H7 (cell line): ENCODE measurements at regions not wholly inside any gene's neighbourhood (a gene's known extent, or its start where the extent isn't known, plus 50 kb on each side); places are given as distances from the start of the nearest gene placed in this dataset.
"Not testable (repeated sequence)": the region's sequence is repeated elsewhere in the genome, so short reads cannot be mapped to it uniquely, and the experiment has no call there.

Experiments used
- DNase-seq: peaks from one replicate; pipeline ENCODE4 v3.0.0; 2012
- H3K27me3 ChIP-seq: 2 replicates; pipeline ENCODE4 v1.6.0; 2011; ENCODE audit warnings: mild to moderate bottlenecking, low read length; ENCODE audit not compliant: control insufficient read depth, insufficient read depth
- H3K36me3 ChIP-seq: replicated peaks from 2 replicates; pipeline ENCODE4 v1.5.1; 2011; ENCODE audit warnings: low read length; ENCODE audit not compliant: control insufficient read depth, insufficient read depth
- H3K4me3 ChIP-seq: 2 replicates; pipeline ENCODE4 v1.5.1; 2011; ENCODE audit warnings: low read depth, mild to moderate bottlenecking, control low read depth, low read length, moderate library complexity; ENCODE audit not compliant: insufficient read depth

DNA sequence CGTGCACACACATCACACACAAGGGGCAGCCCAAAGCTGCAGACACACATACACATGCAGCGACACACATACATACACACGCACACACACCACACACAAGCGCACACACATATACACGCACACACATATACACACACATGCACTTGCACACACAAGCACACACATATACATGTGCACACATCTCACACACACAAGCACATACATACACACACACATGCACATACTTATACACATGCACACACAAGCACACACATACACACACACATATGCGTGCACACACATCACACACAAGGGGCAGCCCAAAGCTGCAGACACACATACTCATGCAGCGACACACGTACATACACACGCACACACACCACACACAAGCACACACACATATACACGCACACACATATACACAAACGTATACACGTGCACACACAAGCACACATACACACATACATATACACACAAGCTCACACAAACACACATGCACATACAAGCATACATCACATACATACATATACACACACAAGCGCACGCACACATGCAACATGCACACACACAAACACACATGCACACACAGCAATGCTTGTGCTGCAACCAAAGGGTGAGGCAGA lies 178.8 kb upstream of the PFKP start:
- Histone ChIP-seq H3K4me3 (no peak overlapping the region), H3K36me3 (no peaks in the 10 kb centered on the region), H3K27me3 (no peaks in the 10 kb centered on the region)
- no peak for DNase-seq

DNA sequence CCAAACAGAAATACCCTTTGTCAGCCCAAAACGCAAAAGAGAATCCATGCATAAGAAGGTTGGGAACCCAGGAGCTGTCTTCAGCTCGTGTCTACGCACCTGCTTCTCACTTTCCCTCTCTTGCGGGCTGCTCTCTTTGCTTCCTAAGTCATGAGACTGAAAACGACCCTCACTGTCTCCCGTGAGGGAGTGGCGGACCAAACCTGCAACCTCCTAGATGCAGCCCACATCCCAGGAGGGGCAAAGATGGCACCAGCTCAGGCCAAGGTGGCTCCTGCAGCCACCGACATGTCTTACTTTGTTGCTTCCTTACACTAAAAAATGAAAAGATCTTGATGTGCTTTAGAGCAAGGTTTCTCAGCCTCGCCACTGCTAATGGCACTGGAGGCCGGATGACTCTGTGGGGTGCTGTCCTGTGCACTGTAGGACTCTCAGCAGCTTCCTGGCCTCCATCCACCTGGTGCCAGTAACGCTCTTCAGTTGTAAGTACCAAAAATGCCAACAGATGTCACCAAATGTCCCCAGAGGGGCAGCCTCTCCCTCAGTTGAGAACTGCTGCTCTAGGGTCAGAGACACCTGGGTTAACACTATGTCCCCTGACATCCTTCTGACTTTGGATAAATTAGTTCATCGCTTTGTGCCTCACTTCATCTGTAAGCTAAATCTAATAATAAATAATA lies 179.8 kb upstream of the PFKP start:
- DNase-seq: no peak
- no peak overlapping the region for H3K4me3 ChIP-seq
- no peaks in the 10 kb centered on the region for H3K36me3 ChIP-seq
- no peaks in the 10 kb centered on the region for H3K27me3 ChIP-seq

DNA sequence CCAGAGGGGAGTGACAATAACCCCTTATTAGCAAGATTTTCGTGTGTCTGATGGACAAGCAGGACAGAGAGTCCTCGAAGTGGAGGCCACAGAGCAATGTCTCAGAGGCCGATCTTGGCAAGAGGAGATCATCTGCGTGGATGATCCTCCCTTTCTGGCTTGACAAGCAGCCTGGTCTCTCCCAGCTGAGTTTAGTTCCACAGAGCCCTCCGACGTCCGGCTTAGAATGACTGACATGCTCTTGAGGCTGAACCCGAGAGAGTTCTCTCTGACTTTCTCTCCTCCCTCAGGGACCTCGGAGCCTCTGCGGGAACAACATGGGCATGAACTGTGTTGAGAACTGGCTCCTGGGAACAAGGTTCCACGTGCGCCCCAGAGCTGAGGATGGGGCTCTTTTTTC lies 180.7 kb upstream of the PFKP start:
- DNase-seq: no peak
- no peaks in the 10 kb centered on the region for H3K36me3 ChIP-seq
- no peak overlapping the region for H3K4me3 ChIP-seq
- no peaks in the 10 kb centered on the region for H3K27me3 ChIP-seq

DNA sequence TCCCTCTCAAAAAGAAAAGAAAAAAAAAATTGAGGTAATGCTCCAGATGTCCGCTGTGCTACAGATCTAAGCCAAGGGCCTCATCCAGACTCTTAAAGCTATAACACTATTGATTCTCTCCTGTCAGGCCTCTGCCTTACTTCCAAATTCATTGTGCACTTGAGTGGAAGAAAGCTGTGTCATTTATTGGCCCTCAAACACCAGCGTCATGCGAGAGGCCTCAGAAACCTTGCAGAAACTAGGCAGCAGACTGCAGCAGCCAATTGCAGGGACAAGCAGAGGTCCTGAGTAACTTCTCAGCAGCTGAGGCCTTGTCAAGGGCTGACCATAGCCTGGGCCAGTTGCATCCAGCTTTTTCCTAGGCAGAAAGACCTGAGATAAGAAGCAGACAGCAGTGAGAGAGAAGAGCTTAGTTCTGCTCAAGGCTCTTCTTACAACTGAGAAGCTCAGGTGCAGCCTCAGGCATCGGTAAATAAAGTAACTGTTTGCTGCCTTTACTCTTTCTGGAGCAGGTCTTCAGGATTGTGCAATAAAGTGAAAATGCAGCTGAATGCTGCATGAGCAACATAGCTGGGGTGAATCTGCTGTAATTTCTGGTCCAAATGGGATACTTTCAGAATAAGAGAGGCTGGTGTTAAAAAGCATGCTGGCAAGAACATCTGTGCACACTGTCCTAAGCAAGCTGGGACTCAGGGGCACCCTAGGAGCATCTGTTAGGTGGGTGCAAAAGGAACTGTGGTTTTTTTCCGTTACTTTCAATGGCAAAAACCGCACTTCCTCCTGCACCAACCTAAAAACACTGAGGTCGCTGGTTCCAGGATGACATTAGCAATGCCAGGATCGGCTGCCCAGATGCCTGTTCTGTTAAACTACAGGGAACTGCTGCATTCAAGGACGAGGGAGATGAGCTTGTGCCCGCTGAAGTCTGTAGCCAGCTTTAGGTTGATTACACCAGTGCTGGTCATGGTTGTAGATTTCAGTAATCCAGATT lies 181.8 kb upstream of the PFKP start:
- Histone ChIP-seq H3K36me3 (no peaks in the 10 kb centered on the region), H3K27me3 (no peaks in the 10 kb centered on the region), H3K4me3 (no peak overlapping the region)
- DNase-seq: no peak

DNA sequence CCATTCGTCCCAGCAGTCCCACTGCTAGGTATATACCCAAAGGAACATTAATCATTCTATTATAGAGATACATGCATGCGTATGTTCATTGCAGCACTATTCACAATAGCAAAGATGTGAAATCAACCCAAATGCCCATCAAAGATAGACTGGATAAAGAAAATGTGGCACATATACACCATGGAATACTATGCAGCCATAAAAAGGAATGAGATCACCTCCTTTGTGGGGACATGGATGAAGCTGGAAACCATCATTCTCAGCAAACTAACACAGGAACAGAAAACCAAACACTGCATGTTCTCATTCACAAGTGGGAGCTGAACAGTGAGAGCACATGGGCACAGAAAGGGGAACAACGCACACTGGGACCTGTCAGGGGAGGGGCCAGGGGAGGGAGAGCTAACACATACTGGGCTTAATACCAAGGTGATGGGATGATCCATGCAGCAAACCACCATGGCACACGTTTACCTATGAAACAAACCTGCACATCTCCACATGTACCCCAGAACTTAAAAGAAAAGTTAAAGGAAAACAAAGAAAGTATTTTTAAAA lies 183.3 kb upstream of the PFKP start:
- H3K36me3 ChIP-seq, H3K4me3 ChIP-seq, DNase-seq, H3K27me3 ChIP-seq: not testable (repeated sequence)

DNA sequence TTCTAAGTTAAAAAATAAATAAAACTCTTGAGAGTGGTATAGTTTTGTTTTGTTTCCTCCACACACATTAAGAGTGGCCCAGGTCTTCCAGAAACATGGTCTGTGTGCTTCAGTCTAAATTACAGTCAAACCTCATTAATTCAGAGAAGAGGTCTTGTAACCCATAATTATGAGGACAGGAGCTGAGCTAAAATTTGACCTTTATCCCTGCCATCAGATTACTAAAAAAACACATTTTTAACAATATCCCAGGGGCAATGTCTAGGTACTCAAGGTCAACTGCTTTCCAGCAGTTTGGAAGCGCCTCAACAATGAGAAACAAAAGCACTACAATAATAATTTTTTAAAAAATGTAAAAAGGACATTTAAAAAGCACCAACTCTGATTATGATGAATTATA lies 184.1 kb upstream of the PFKP start:
- Histone ChIP-seq H3K36me3 (no peaks in the 10 kb centered on the region), H3K27me3 (no peaks in the 10 kb centered on the region), H3K4me3 (no peak overlapping the region)
- DNase-seq: no peak

DNA sequence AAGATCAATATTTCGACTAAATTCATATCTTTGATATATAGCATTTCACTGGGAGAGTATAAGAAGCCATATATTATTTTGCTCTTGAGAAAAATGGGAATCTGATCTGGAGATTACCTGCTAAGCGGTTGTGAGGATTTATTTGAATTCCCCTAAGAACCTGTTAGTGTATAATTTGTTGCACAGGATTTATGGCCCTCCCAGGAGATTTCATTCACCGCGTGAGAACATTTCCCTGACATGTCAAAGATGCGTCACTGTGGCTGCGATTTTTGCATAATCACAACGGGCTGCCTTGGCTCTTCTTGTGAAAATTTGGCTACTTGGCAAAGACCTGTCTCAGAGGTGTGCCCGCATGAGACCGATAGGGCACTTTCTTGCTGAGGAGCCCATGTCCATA lies 184.7 kb upstream of the PFKP start:
- Histone ChIP-seq H3K27me3 (no peaks in the 10 kb centered on the region), H3K36me3 (no peaks in the 10 kb centered on the region), H3K4me3 (no peak overlapping the region)
- no peak for DNase-seq

DNA sequence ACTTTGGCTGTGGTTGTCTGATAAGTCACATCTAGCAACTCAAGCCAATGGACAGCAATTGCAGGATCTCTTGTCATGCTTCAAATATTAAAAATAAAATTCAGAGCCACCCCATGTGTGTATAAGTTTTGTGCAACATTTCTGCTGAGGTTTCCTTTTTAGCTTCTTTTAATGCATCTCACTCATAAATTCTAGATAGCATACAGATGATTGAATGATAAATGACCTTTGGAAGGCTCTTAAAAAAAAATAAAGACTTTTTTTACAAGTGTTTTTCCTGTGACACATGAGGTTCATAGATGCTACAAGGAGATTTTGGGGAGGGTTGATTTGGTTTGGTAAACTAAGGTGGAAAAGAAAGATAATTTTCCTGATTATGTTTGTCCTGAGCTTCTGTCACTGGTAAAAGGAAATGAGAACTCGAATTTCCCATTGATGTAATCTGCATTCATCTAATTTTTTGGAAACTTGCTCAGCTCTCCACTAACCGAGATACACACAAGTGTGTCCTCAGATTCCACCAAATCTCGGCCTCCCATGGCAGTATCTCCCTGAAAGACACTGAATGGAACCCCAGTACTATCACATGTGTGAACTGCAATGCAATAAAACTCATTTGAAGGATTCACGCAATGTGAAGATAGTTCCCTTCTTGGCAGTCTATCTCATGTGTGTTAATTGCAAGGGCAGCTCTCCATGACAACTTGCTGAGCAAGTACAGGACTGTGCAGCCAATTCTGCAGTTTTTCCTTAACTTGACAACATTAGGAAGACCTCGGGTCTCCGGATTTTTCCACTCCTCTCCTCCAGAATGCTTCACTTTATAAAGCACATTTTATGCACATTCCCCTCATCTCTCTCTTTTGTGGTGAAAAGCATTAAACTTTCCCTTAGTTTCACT lies 185.4 kb upstream of the PFKP start:
- Histone ChIP-seq H3K27me3 (no peaks in the 10 kb centered on the region), H3K36me3 (no peaks in the 10 kb centered on the region), H3K4me3 (no peak overlapping the region)
- no peak for DNase-seq

DNA sequence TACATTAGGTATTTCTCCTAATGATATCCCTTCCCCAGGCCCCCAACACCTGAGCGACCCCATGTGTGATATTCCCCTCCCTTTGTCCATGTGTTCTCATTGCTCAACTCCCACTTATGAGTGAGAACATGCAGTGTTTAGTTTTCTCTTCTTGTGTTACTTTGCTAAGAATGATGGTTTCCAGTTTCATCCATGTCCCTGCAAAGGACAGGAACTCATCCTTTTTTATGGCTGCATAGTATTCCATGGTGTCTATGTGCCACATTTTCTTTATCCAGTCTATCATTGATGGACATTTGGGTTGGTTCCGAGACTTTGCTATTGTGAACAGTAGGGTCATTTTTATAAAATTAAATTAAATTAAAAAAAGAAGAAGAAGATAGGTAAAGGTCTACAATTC lies 187.3 kb upstream of the PFKP start:
- not testable (repeated sequence) for H3K4me3 ChIP-seq, H3K27me3 ChIP-seq, H3K36me3 ChIP-seq, DNase-seq

DNA sequence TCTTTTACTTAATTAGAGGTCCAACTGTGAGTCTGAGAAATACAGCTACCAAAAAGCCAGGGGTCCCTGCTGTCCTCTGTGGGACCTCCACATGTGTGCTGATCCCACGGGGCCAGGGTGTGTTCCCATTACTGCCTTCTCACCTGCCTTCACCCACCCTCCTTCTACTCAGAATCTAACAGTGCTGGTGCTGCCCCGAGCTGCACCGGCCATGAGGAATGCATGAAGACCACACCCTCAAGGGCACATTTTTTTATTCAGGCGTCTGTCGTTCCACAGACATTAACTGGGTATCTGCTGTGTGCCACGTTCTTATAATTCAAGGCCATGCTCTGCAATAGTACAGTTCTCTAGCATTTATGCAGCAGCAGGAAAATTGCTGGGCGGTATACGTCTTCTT lies 188.5 kb upstream of the PFKP start:
- no peaks in the 10 kb centered on the region for H3K36me3 ChIP-seq
- no peak for DNase-seq
- H3K4me3 ChIP-seq: no peak overlapping the region
- no peaks in the 10 kb centered on the region for H3K27me3 ChIP-seq

DNA sequence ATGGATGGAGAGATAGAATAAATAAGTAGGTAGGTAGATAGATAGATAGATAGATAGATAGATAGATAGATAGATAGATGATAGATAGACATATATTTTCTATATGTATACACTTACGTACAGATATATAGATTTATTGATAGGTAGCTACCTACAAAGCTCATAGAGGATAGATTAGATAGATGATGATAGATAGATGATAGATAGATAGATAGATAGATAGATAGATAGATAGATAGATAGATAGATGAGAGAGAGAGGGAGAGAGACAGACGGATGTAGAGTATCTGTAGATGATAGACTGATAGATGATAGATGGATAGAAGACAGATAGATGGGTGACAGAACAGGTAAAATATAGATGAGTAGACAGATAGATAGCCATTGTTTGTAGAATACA lies 191.3 kb upstream of the PFKP start:
- no peak for DNase-seq
- H3K4me3 ChIP-seq: no peak overlapping the region
- no peaks in the 10 kb centered on the region for H3K27me3 ChIP-seq
- H3K36me3 ChIP-seq: no peaks in the 10 kb centered on the region

DNA sequence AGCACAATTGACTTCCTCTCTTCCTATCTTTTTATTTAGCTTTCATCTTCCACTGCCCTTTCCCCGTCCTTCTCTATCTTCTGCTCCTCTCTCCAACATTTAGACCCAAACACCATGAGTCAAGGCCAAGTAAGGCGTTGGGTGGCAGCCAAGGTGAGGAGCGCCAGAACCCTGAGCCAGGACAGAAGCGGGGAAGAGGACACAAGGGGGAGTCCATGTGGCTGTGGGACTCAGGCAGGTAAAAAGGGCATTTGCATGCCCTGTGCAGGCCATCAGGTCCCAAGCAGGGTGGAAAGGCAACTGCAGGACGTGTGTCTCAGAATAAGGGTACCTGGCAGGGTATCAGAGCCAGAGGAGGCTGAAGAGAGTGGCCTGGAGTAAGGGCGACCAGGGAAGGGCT lies 192.4 kb upstream of the PFKP start:
- H3K4me3 ChIP-seq: no peak overlapping the region
- DNase-seq: no peak
- H3K27me3 ChIP-seq: no peaks in the 10 kb centered on the region
- no peaks in the 10 kb centered on the region for H3K36me3 ChIP-seq

DNA sequence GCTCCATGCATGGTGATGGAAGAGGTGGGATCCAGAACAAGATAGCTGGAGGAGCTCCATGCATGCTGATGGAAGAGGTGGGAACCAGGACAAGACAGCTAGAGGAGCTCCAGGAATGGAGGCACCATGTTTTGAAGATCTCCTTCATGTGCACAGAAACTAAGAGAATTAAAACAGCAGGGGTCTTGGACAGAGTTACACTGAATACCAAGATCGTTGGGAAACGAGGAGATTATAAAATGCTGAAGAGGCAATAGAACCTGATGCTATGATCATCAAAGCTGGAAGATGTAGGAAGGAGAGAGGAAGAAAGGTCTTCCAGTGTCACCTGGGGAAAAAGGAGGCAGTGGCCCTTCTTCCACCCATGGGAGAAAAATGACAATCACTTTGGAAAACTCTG lies 193.6 kb upstream of the PFKP start:
- DNase-seq: no peak
- Histone ChIP-seq H3K27me3 (no peaks in the 10 kb centered on the region), H3K36me3 (no peaks in the 10 kb centered on the region), H3K4me3 (no peak overlapping the region)

DNA sequence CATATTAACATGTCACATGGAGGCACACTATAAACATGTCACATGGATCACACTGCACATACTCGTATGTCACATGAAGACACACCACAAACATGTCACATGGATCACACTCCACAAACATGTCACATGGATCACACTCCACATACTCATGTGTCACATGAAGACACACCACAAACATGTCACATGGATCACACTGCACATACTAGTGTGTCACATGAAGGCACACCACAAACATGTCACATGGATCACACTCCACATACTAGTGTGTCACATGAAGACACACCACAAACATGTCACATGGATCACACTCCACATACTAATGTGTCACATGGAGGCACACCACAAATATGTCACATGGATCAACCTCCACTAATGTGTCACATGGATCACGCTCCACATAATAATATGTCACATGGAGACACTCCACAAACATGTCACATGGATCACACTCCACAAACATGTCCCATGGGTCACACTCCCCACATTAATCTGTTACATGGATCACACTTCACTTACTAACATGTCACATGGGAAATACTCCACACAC lies 195.6 kb upstream of the PFKP start:
- H3K4me3 ChIP-seq: no peak overlapping the region
- no peaks in the 10 kb centered on the region for H3K36me3 ChIP-seq
- DNase-seq: no peak
- no peaks in the 10 kb centered on the region for H3K27me3 ChIP-seq
